Fibroblast of pulmonary artery (primary cell): ENCODE measurements at regions not wholly inside any gene's neighbourhood (a gene's known extent, or its start where the extent isn't known, plus 50 kb on each side); places are given as distances from the start of the nearest gene placed in this dataset.
"Not testable (repeated sequence)": the region's sequence is repeated elsewhere in the genome, so short reads cannot be mapped to it uniquely, and the experiment has no call there.

Source experiments
- DNase-seq: peaks from one replicate; pipeline ENCODE4 v3.0.0-alpha.2; 2010; ENCODE audit warnings: low read depth
- H3K4me3 ChIP-seq: replicated peaks from 2 replicates; pipeline ENCODE4 v1.5.1; 2011; ENCODE audit warnings: low read depth, mild to moderate bottlenecking, control low read depth, low read length, moderate library complexity
- TF ChIP-seq, protein P1 (sequence below): IDR thresholded peaks from 2 replicates; pipeline ENCODE4 v1.5.1; 2011; ENCODE audit warnings: mild to moderate bottlenecking, control low read depth, low read length, inconsistent platforms; ENCODE audit errors: missing control alignments

DNA sequence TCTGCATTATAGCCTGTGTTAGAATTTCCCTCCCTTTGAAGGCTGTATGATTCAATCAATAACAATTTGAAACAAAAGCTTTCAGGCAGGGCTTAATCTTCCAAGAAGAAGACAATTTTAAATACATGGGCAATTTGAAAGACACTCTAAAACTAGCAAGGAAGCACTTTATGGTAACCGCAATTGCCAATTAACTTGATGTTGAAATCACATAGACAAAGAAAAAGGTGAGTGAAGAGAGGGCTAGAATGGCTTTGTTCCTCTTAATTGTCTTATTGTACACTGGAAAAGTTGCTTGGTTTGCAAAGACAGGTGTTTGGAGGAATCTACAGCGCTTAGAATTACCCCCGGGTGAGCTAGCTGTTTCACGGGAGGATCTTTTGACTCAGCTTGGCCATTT, 74.4 kb upstream of the PRKX start:
- TF ChIP-seq, protein P1, sequence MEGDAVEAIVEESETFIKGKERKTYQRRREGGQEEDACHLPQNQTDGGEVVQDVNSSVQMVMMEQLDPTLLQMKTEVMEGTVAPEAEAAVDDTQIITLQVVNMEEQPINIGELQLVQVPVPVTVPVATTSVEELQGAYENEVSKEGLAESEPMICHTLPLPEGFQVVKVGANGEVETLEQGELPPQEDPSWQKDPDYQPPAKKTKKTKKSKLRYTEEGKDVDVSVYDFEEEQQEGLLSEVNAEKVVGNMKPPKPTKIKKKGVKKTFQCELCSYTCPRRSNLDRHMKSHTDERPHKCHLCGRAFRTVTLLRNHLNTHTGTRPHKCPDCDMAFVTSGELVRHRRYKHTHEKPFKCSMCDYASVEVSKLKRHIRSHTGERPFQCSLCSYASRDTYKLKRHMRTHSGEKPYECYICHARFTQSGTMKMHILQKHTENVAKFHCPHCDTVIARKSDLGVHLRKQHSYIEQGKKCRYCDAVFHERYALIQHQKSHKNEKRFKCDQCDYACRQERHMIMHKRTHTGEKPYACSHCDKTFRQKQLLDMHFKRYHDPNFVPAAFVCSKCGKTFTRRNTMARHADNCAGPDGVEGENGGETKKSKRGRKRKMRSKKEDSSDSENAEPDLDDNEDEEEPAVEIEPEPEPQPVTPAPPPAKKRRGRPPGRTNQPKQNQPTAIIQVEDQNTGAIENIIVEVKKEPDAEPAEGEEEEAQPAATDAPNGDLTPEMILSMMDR: no peak
- no peak for DNase-seq
- H3K4me3 ChIP-seq: no peak overlapping the region

GRCh38 chrX:3785822-3786221, 72.4 kb upstream of the PRKX start:
- H3K4me3 ChIP-seq, DNase-seq: not testable (repeated sequence)

GRCh38 chrX:3780564-3780963, 67.1 kb upstream of the PRKX start:
- no peak for DNase-seq
- TF ChIP-seq, protein P1: no peak
- no peak overlapping the region for H3K4me3 ChIP-seq

- TF ChIP-seq, protein P1: no peak
- DNase-seq: no peak
- no peak overlapping the region for H3K4me3 ChIP-seq
Measured at GRCh38 chrX:3779546-3779945, 66.1 kb upstream of the PRKX start.

- DNase-seq: no peak
- no peak overlapping the region for H3K4me3 ChIP-seq
- TF ChIP-seq, protein P1: no peak
Measured at GRCh38 chrX:3777416-3777815, 64.0 kb upstream of the PRKX start.

DNA sequence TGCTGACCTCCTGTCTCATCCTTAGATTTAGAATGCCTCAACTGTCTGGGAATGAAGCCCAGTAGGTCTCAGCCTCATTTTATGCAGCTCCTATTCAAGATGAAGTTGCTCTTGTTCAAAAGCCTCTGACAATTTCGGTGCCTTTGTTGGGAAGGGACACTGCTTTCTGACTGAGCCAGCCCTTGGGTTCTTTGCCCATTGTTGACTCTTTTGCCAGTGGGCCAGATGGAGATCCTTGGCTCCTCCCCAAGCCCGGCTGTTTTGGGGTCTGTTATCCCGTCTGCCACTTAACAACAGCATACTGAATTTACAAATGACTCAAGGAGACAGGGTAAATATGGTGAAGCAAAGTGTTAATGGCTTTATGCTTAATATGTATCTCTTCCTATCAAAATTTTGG, 58.3 kb upstream of the PRKX start:
- H3K4me3 ChIP-seq: no peak overlapping the region
- TF ChIP-seq, protein P1: no peak
- no peak for DNase-seq

- TF ChIP-seq, protein P1: no peak
- H3K4me3 ChIP-seq: no peak overlapping the region
- DNase-seq: no peak
Measured at GRCh38 chrX:3768881-3769280, 55.4 kb upstream of the PRKX start.
